ENCODE measurements at regions not wholly inside any gene's neighbourhood (a gene's known extent, or its start where the extent isn't known, plus 50 kb on each side); places are given as distances from the start of the nearest gene placed in this dataset.

DNA sequence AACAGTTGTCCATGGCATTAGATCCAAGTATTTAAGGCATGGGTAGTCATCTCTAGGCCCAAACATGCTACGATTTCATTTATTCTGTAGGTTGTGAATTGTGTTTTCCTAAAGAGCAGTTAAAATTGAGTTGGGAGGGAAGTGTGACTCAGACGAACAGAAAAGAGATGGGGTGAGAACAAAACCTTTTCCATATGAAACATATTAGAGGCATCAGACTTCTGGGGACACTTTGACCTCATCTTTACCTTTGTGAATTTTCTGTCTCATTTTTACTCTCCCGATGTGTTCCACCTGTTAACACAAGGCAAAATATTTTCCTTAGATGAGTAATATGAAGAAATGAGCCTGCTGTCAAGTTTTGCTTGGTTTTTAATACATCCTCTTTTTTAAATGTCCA lies 181.3 kb downstream of the ESM1 start:
- DNase-seq (ENCODE audit: low read depth) = no peak
- ChIA-PET CTCF (interaction anchor here (1.0 kb wide), 1 partner anchor 63 kb away, joined by 3 read pairs; no protein-coding TSS in a partner anchor), POLR2A (no interaction called here)
- H3K27me3 ChIP-seq (ENCODE audit: control insufficient read depth, insufficient read depth, low read length) = no peaks in the 10 kb centered on the region
- TF ChIP-seq, protein P1, sequence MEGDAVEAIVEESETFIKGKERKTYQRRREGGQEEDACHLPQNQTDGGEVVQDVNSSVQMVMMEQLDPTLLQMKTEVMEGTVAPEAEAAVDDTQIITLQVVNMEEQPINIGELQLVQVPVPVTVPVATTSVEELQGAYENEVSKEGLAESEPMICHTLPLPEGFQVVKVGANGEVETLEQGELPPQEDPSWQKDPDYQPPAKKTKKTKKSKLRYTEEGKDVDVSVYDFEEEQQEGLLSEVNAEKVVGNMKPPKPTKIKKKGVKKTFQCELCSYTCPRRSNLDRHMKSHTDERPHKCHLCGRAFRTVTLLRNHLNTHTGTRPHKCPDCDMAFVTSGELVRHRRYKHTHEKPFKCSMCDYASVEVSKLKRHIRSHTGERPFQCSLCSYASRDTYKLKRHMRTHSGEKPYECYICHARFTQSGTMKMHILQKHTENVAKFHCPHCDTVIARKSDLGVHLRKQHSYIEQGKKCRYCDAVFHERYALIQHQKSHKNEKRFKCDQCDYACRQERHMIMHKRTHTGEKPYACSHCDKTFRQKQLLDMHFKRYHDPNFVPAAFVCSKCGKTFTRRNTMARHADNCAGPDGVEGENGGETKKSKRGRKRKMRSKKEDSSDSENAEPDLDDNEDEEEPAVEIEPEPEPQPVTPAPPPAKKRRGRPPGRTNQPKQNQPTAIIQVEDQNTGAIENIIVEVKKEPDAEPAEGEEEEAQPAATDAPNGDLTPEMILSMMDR (IDR thresholded peaks at IDR 0.05; ENCODE audit: insufficient read depth, low read depth, low read length) = no peak
- no peaks in the 10 kb centered on the region for H3K36me3 ChIP-seq (ENCODE audit: control insufficient read depth, insufficient read depth, low read length)
- no peak overlapping the region for H3K4me3 ChIP-seq (ENCODE audit: low read depth, low read length)

DNA sequence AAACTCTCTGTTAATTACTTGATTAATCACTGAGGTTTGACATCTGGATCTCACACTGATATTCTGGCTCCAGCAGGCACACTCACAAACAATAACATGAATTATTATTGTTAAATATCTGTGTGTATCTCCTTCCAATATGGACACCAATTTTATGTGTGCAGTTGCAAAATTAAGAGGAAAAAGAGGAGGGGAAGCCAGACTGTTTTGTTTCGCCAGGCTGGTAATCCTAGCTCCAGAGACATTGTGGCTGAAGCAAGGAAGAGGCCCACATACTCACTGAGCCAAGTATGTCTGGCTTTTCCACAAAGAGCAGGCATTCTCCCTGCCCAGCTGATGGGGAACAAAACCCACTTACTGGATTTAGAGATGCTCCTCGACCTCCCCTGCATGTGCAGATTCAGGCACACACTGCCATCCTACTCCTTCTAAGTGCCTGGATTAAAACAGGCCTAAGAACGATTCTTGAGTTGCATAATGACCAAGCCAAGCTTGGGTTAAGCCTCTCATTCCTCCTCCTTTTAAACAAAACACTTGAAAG lies 181.9 kb downstream of the ESM1 start:
- DNase-seq (ENCODE audit: low read depth) = no peak
- POLR2A ChIA-PET = no interaction called here
- TF ChIP-seq, protein P1 (IDR thresholded peaks at IDR 0.05; ENCODE audit: insufficient read depth, low read depth, low read length) = no peak
- Histone ChIP-seq H3K27me3 (ENCODE audit: control insufficient read depth, insufficient read depth, low read length) (no peaks in the 10 kb centered on the region), H3K4me3 (ENCODE audit: low read depth, low read length) (no peak overlapping the region), H3K36me3 (ENCODE audit: control insufficient read depth, insufficient read depth, low read length) (no peaks in the 10 kb centered on the region)
- CTCF ChIA-PET = interaction anchor here (1.0 kb wide), 1 partner anchor 64 kb away, joined by 3 read pairs; no protein-coding TSS in a partner anchor

DNA sequence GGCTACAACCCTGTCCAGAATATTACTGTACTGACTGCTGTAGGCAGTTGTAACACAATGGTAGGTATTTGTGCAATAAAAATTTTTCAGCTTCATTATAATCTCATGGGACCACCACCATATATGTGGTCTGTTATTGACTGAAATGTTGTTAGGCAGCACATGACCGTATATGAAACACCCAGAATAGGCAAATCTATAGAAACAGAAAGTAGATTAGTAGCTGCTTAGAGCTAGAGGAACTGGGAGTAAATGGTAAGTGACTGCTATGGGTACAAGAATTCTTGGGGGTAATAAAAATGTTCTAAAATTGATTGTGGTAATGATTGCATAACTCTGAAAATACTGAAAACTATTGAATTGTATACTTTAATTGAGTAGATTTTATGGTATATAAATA lies 185.7 kb downstream of the ESM1 start:
- no peaks in the 10 kb centered on the region for H3K36me3 ChIP-seq (ENCODE audit: control insufficient read depth, insufficient read depth, low read length)
- ChIA-PET CTCF (no interaction called here), POLR2A (no interaction called here)
- H3K4me3 ChIP-seq (ENCODE audit: low read depth, low read length) = no peak overlapping the region
- TF ChIP-seq, protein P1 (IDR thresholded peaks at IDR 0.05; ENCODE audit: insufficient read depth, low read depth, low read length) = no peak
- no peaks in the 10 kb centered on the region for H3K27me3 ChIP-seq (ENCODE audit: control insufficient read depth, insufficient read depth, low read length)
- no peak for DNase-seq (ENCODE audit: low read depth)

DNA sequence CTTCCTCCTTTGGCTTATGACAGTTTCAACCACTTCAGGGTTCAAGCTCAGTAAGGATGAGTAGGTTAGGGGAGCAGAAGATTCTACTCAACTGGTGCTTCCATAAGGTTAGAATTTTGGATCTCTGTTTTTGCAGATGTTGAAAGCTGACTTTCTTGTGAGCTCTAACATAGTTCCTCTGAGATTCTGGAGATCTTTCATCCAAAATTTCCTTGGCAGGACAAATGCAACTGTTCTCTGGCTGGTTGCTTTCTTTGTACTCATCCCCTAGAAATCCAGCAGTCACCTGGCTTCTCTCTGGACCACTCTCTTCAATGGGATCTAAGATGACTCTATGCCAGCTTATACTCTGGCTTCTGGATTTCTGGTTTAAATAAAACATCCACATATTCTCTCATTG lies 189.6 kb downstream of the ESM1 start:
- no peak for DNase-seq (ENCODE audit: low read depth)
- TF ChIP-seq, protein P1 (IDR thresholded peaks at IDR 0.05; ENCODE audit: insufficient read depth, low read depth, low read length) = no peak
- ChIA-PET POLR2A (interaction anchor here (0.6 kb wide), 1 partner anchor 126 kb away, joined by 3 read pairs; no protein-coding TSS in a partner anchor), CTCF (interaction anchor here (0.9 to 1.7 kb wide), 2 partner anchors 151 to 279 kb away, joined by 3 to 5 read pairs; partner anchors contain the start of gene SNX18)
- H3K36me3 ChIP-seq (ENCODE audit: control insufficient read depth, insufficient read depth, low read length) = no peaks in the 10 kb centered on the region
- no peaks in the 10 kb centered on the region for H3K27me3 ChIP-seq (ENCODE audit: control insufficient read depth, insufficient read depth, low read length)
- H3K4me3 ChIP-seq (ENCODE audit: low read depth, low read length) = no peak overlapping the region

DNA sequence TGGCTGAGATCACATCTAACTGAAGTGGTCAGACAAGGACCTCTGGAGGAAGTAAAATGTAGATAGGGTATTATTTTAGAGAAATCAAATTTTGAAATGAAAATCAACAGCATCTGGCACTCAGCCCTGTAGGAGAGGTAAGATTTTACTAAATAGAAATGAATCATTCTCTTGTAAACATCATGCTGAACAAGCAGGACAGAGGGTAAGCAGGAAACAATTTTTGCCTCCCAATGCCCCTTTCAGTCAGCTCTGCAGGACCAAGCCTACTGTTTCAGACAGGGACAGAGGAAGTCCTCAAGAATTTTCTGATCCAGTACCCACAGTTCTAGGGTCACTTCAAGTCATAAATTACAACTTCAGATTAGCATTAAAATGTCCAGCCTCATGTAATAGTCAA lies 190.1 kb downstream of the ESM1 start:
- Histone ChIP-seq H3K36me3 (ENCODE audit: control insufficient read depth, insufficient read depth, low read length) (no peaks in the 10 kb centered on the region), H3K27me3 (ENCODE audit: control insufficient read depth, insufficient read depth, low read length) (no peaks in the 10 kb centered on the region), H3K4me3 (ENCODE audit: low read depth, low read length) (no peak overlapping the region)
- TF ChIP-seq, protein P1 (IDR thresholded peaks at IDR 0.05; ENCODE audit: insufficient read depth, low read depth, low read length) = no peak
- ChIA-PET CTCF (interaction anchor here (0.9 to 1.7 kb wide), 2 partner anchors 151 to 278 kb away, joined by 3 to 5 read pairs; partner anchors contain the start of gene SNX18), POLR2A (no interaction called here)
- no peak for DNase-seq (ENCODE audit: low read depth)
